Muscle layer of duodenum (tissue), 2 donors: ENCODE measurements at regions not wholly inside any gene's neighbourhood (a gene's known extent, or its start where the extent isn't known, plus 50 kb on each side); places are given as distances from the start of the nearest gene placed in this dataset.

Experiments used
- H3K27ac ChIP-seq: one replicate; pipeline ENCODE4 v1.7.0; 2013; ENCODE audit warnings: mild to moderate bottlenecking, low read length
- H3K27me3 ChIP-seq: one replicate; pipeline ENCODE4 v1.7.0; 2013; ENCODE audit warnings: low read depth, mild to moderate bottlenecking, control low read depth, low read length
- H3K36me3 ChIP-seq, 2 donors: one replicate each; pipeline ENCODE4 v1.7.0; 2013; ENCODE audit warnings: low read length in 2 of 2, control low read depth in 1 of 2, mild to moderate bottlenecking in 1 of 2; ENCODE audit not compliant: insufficient read depth in 2 of 2, control insufficient read depth in 1 of 2
- H3K4me1 ChIP-seq, 2 donors: one replicate each; pipeline ENCODE4 v1.7.0; 2013; ENCODE audit warnings: low read length in 2 of 2, mild to moderate bottlenecking in 2 of 2, control low read depth in 1 of 2, moderate library complexity in 1 of 2; ENCODE audit not compliant: insufficient read depth in 2 of 2, control insufficient read depth in 1 of 2
- H3K4me3 ChIP-seq, 2 donors: one replicate each; pipeline ENCODE4 v1.7.0; 2013; ENCODE audit warnings: low read length in 2 of 2, low read depth in 1 of 2, mild to moderate bottlenecking in 1 of 2
- H3K9me3 ChIP-seq, 2 donors: one replicate each; pipeline ENCODE4 v1.7.0; 2013; ENCODE audit warnings: low read length in 2 of 2, control low read depth in 1 of 2, mild to moderate bottlenecking in 1 of 2; ENCODE audit not compliant: control insufficient read depth in 1 of 2
- donor health status: healthy.

- Histone ChIP-seq H3K4me3 (no peak overlapping the region), H3K27me3 (no peaks in the 10 kb centered on the region), H3K27ac (no peak overlapping the region), H3K36me3 (no peaks in the 10 kb centered on the region), H3K9me3 (no peaks in the 10 kb centered on the region), H3K4me1 (no peaks in the 10 kb centered on the region)
Observed at GRCh38 chr18:25672490-25672889, 320.5 kb upstream of the ZNF521 start.

DNA sequence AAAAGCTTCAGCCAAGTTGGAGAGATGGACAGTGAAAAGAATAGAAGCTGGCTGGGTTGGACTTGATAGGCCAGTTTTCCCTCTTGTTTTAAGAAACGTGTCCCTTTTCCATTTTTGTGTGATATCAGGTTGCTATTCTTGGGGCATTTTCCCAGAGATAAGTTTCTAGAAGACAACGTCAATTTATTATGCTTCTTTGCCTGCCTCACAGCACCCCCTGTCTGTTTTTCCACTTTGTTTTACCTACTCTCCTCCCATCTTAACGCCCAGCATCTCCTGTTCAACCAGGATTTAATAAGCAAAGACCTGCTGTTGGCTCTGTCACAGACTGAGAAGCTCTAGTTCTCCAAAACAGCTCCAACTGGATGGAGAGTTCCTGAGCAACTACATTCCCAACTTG, 317.8 kb upstream of the ZNF521 start:
- no peaks in the 10 kb centered on the region for H3K27me3 ChIP-seq
- H3K27ac ChIP-seq = no peak overlapping the region
- no peak overlapping the region for H3K4me3 ChIP-seq
- H3K9me3 ChIP-seq = no peaks in the 10 kb centered on the region
- no peaks in the 10 kb centered on the region for H3K4me1 ChIP-seq
- no peaks in the 10 kb centered on the region for H3K36me3 ChIP-seq

DNA sequence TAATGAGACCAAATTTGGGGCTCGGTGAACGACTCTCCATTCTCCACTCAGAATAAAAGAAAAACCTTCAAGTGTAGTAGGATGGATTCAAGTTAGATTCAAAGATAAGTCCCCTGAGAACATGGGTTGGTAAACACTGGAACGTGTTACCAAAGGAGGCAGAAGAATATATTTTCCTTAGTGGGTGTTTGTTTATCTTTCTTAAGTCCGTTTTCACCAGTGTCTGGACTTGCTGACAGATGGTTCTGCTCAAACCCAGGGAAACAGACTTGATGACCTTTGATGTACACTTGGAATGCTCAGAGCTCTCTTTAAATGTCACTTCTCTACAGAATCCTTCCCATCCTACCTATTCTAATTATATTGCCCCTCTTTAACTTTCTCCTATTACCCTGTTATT, 310.3 kb upstream of the ZNF521 start:
- Histone ChIP-seq H3K27ac (no peak overlapping the region), H3K9me3 (no peaks in the 10 kb centered on the region), H3K27me3 (no peaks in the 10 kb centered on the region), H3K36me3 (no peaks in the 10 kb centered on the region), H3K4me1 (no peaks in the 10 kb centered on the region), H3K4me3 (no peak overlapping the region)

GRCh38 chr18:25661831-25662230, 309.9 kb upstream of the ZNF521 start:
- Histone ChIP-seq H3K4me1 (no peaks in the 10 kb centered on the region), H3K4me3 (no peak overlapping the region), H3K36me3 (no peaks in the 10 kb centered on the region), H3K9me3 (no peaks in the 10 kb centered on the region), H3K27ac (no peak overlapping the region), H3K27me3 (no peaks in the 10 kb centered on the region)

- Histone ChIP-seq H3K27me3 (no peaks in the 10 kb centered on the region), H3K36me3 (no peaks in the 10 kb centered on the region), H3K27ac (no peak overlapping the region), H3K4me1 (no peaks in the 10 kb centered on the region), H3K9me3 (no peaks in the 10 kb centered on the region), H3K4me3 (no peak overlapping the region)
Observed at GRCh38 chr18:25659541-25659940, 307.6 kb upstream of the ZNF521 start.

DNA sequence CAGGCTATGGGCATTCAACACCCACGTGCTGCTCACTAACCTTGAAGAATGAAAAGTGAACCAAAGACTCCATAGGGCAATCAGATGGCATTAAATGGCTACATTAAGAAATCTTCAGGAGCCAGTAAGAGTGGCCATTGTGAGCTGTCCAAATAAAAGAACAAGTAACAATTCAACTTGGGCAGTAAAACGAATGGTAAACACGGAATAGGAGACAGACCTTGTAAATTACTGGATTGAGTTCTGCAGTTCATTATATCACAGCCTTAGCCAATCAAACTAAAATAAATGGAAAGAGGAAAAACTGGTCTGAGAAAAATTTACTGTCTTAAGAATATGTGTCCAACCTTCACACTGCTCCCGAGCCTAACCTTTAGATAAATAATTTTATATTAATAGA, 306.5 kb upstream of the ZNF521 start:
- Histone ChIP-seq H3K36me3 (no peaks in the 10 kb centered on the region), H3K9me3 (no peaks in the 10 kb centered on the region), H3K27me3 (no peaks in the 10 kb centered on the region), H3K4me3 (no peak overlapping the region), H3K4me1 (no peaks in the 10 kb centered on the region), H3K27ac (no peak overlapping the region)

- Histone ChIP-seq H3K27ac (no peak overlapping the region), H3K9me3 (no peaks in the 10 kb centered on the region), H3K27me3 (no peaks in the 10 kb centered on the region)
Observed at GRCh38 chr18:25651553-25651952, 299.6 kb upstream of the ZNF521 start.

DNA sequence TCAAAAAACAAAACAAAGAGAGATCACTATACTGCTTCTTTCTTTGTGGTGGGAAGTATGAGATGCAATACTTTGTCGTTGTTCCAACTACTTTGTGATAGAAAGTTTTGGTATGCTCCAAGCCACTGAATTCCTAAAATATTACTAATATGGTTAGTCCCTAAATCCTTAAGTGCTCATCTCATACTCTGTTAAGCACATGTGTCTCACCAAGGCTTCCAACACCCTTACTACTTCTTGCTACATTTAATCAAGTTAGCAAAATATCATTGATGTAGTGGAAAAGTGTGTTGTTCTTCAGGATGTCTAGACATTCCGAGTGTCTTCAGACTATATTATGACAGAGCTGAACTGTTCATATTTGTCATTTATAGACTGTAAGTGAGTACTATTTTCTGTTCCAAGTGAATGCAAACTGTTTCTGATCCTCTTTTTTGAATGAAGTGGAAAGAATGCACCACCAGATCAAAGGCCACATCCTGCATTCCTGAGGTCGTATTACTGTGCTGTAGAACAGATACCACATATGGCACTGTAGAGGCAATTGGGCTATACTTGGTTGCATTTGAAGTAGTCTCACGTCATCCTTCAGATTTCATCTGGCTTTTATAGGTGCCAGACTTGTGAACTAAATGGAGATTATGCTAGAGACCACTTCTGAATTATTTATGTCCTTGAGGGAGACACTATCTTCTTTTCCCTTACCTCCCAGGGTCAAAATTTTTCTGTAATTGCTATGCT, 298.4 kb upstream of the ZNF521 start:
- no peaks in the 10 kb centered on the region for H3K9me3 ChIP-seq
- no peaks in the 10 kb centered on the region for H3K27me3 ChIP-seq
- no peaks in the 10 kb centered on the region for H3K4me1 ChIP-seq
- H3K4me3 ChIP-seq = no peak overlapping the region
- no peak overlapping the region for H3K27ac ChIP-seq
- H3K36me3 ChIP-seq = no peaks in the 10 kb centered on the region

More at GRCh38 chr18:25651553-25651952, 299.6 kb upstream of the ZNF521 start:
- H3K4me3 ChIP-seq = no peak overlapping the region
- no peaks in the 10 kb centered on the region for H3K4me1 ChIP-seq
- H3K36me3 ChIP-seq = no peaks in the 10 kb centered on the region

- H3K4me1 ChIP-seq = no peaks in the 10 kb centered on the region
- H3K27ac ChIP-seq = no peak overlapping the region
- H3K9me3 ChIP-seq = no peaks in the 10 kb centered on the region
- H3K4me3 ChIP-seq = no peak overlapping the region
- H3K27me3 ChIP-seq = no peaks in the 10 kb centered on the region
- no peaks in the 10 kb centered on the region for H3K36me3 ChIP-seq
Observed at GRCh38 chr18:25648716-25649260, 296.8 kb upstream of the ZNF521 start.

DNA sequence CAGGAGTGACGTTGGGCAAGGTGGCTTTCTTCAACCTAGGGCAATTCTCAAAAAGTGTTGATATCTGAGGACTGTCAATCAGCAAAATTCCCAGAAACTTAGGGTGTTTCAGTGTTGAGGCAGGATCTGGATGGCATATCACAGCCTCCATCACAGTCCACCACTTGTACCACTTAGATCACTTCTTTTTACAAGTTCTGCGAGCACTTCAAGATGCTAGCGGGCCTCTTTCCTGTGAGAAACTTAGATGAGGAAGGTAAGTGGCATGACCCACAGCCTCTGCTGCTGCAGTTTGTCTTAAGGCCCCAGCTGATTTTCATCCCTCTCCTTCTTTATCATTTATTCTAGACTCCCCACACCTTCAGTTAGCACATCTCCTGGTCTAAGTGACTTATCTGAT, 295.4 kb upstream of the ZNF521 start:
- H3K4me3 ChIP-seq = no peak overlapping the region
- no peak overlapping the region for H3K27ac ChIP-seq
- no peaks in the 10 kb centered on the region for H3K36me3 ChIP-seq
- no peaks in the 10 kb centered on the region for H3K4me1 ChIP-seq
- no peaks in the 10 kb centered on the region for H3K9me3 ChIP-seq
- H3K27me3 ChIP-seq = no peaks in the 10 kb centered on the region

DNA sequence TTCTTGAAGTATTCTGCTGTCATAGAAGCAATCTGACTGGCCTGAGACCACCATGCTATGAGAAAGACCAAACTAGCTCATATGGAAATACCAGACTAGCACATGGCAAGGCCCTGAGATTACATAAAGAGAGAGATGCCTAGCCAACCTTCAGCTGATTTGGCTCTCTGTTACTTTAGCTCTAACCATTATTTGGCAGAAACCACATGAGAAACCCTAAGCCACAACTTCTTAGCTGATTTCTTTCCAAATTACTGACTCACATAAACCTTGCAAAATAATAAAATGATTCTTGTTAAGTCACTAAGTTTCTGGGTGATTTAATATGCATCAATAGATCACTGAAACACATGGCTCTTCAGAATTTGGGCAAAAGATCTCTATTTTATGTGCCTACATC, 295.0 kb upstream of the ZNF521 start:
- Histone ChIP-seq H3K27me3 (no peaks in the 10 kb centered on the region), H3K4me1 (no peaks in the 10 kb centered on the region), H3K4me3 (no peak overlapping the region), H3K27ac (no peak overlapping the region), H3K9me3 (no peaks in the 10 kb centered on the region), H3K36me3 (no peaks in the 10 kb centered on the region)

DNA sequence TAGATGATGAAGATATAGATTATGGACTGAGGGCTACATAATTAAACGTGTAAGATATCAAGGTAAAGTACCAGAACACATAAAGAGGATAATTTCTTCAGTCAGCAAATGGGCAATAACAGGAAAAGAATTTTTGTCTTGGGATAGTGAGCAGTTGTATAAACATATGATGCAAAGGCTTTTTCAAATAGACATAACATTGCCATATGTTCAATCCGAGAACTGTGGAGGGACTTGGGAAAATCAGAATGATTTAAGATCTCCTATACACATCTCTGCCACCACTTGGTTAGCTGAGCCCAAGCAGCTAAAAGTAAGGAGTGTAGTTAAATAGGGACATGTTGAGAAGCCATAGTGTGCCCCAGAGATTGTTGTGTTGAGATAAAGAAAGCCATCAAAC, 287.6 kb upstream of the ZNF521 start:
- Histone ChIP-seq H3K27ac (no peak overlapping the region), H3K9me3 (no peaks in the 10 kb centered on the region), H3K4me3 (no peak overlapping the region), H3K36me3 (no peaks in the 10 kb centered on the region), H3K4me1 (no peaks in the 10 kb centered on the region), H3K27me3 (no peaks in the 10 kb centered on the region)
